ENCODE measurements at regions not wholly inside any gene's neighbourhood (a gene's known extent, or its start where the extent isn't known, plus 50 kb on each side); places are given as distances from the start of the nearest gene placed in this dataset.

GRCh38 chr10:27451054-27451453 is 53.0 kb upstream of the RAB18 start:
- no peak overlapping the region for H3K4me3 ChIP-seq
- TF ChIP-seq, protein P1, sequence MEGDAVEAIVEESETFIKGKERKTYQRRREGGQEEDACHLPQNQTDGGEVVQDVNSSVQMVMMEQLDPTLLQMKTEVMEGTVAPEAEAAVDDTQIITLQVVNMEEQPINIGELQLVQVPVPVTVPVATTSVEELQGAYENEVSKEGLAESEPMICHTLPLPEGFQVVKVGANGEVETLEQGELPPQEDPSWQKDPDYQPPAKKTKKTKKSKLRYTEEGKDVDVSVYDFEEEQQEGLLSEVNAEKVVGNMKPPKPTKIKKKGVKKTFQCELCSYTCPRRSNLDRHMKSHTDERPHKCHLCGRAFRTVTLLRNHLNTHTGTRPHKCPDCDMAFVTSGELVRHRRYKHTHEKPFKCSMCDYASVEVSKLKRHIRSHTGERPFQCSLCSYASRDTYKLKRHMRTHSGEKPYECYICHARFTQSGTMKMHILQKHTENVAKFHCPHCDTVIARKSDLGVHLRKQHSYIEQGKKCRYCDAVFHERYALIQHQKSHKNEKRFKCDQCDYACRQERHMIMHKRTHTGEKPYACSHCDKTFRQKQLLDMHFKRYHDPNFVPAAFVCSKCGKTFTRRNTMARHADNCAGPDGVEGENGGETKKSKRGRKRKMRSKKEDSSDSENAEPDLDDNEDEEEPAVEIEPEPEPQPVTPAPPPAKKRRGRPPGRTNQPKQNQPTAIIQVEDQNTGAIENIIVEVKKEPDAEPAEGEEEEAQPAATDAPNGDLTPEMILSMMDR (IDR thresholded peaks at IDR 0.05): no peak
- no peak for TF ChIP-seq POLR2A (IDR thresholded peaks at IDR 0.05)
- H3K4me1 ChIP-seq: peaks cover 0 to 5% (median 0%) of the 10 kb centered on the region in 3 donors
- no peaks in the 10 kb centered on the region for H3K36me3 ChIP-seq
- WGBS, 2 donors: 77 to 80% methylated on average over 6 of the region's 6 CpGs
- DNase-seq: no peak
- H3K27me3 ChIP-seq: no peaks in the 10 kb centered on the region
- no peak overlapping the region for H3K27ac ChIP-seq
- intact Hi-C loops (cut with DNase I): no loop called here
- H3K9me3 ChIP-seq: no peaks in the 10 kb centered on the region

DNA sequence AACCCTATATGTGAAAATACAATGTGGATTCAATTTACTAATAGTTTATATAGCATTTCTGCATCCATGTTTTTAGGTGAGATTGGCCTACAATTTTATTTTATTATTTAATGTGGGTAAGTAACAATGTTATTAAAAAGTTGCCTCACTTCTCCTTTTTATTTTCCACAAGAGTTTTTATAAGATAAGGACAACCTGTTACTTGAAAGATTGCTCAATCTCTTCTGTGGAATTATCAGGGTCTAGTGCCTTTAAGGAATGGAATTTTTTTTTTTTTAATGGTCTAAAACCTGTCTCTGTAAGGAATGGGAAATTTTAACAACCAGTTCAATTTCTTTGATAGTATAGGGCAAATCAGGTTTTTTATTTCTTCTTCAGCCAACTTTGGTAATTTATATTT is 53.9 kb upstream of the RAB18 start:
- TF ChIP-seq, protein P1 (IDR thresholded peaks at IDR 0.05): no peak
- no peak for TF ChIP-seq POLR2A (IDR thresholded peaks at IDR 0.05)

GRCh38 chr10:27449571-27449970 is 54.5 kb upstream of the RAB18 start:
- DNase-seq: no peak
- no peaks in the 10 kb centered on the region for H3K36me3 ChIP-seq
- no peak overlapping the region for H3K4me3 ChIP-seq
- 70 to 84% methylated on average over 3 to 4 of the region's 4 CpGs for WGBS, 2 donors
- intact Hi-C loops (cut with DNase I): loop anchor here (10.0 kb wide), 1 partner anchor 205 kb away; no protein-coding TSS in a partner anchor
- TF ChIP-seq, protein P1 (IDR thresholded peaks at IDR 0.05): no peak
- no peak for TF ChIP-seq POLR2A (IDR thresholded peaks at IDR 0.05)
- H3K27ac ChIP-seq: no peak overlapping the region
- peaks cover 0 to 5% (median 0%) of the 10 kb centered on the region in 3 donors for H3K4me1 ChIP-seq
- no peaks in the 10 kb centered on the region for H3K27me3 ChIP-seq
- no peaks in the 10 kb centered on the region for H3K9me3 ChIP-seq

More for the DNA sequence above, 53.9 kb upstream of the RAB18 start:
- Histone ChIP-seq H3K4me1 (peaks cover 0 to 5% (median 0%) of the 10 kb centered on the region in 3 donors), H3K27me3 (no peaks in the 10 kb centered on the region), H3K9me3 (no peaks in the 10 kb centered on the region), H3K27ac (no peak overlapping the region), H3K36me3 (no peaks in the 10 kb centered on the region), H3K4me3 (no peak overlapping the region)
- DNase-seq: no peak
- intact Hi-C loops (cut with DNase I): no loop called here

GRCh38 chr10:27448921-27449320 is 55.2 kb upstream of the RAB18 start:
- no peak for TF ChIP-seq POLR2A (IDR thresholded peaks at IDR 0.05)
- TF ChIP-seq, protein P1 (IDR thresholded peaks at IDR 0.05): no peak
- no peak for DNase-seq
- 64 to 79% methylated on average over 2 of the region's 2 CpGs for WGBS, 2 donors
- intact Hi-C loops (cut with DNase I): loop anchor here (10.0 kb wide), 1 partner anchor 206 kb away; no protein-coding TSS in a partner anchor
- Histone ChIP-seq H3K27me3 (no peaks in the 10 kb centered on the region), H3K27ac (no peak overlapping the region), H3K36me3 (no peaks in the 10 kb centered on the region), H3K9me3 (no peaks in the 10 kb centered on the region), H3K4me3 (no peak overlapping the region), H3K4me1 (peaks cover 0 to 5% (median 0%) of the 10 kb centered on the region in 3 donors)

GRCh38 chr10:27447540-27447939 is 56.6 kb upstream of the RAB18 start:
- intact Hi-C loops (cut with DNase I): loop anchor here (10.0 kb wide), 1 partner anchor 207 kb away; no protein-coding TSS in a partner anchor
- WGBS, 2 donors: 80 to 87% methylated on average over 3 of the region's 3 CpGs
- TF ChIP-seq, protein P1 (IDR thresholded peaks at IDR 0.05): no peak
- TF ChIP-seq POLR2A (IDR thresholded peaks at IDR 0.05): no peak
- DNase-seq: no peak
- Histone ChIP-seq H3K4me3 (no peak overlapping the region), H3K9me3 (no peaks in the 10 kb centered on the region), H3K27me3 (no peaks in the 10 kb centered on the region), H3K27ac (no peak overlapping the region), H3K36me3 (no peaks in the 10 kb centered on the region), H3K4me1 (peaks cover 0 to 5% (median 0%) of the 10 kb centered on the region in 3 donors)

Data from esophagus squamous epithelium (tissue), 5 donors.